Stimulated activated CD4-positive, alpha-beta T cell treated with anti-CD3 and anti-CD28 coated beads, Interleukin-4, amount 100 ng/mL, for 24 hours (primary cell): ENCODE measurements at regions not wholly inside any gene's neighbourhood (a gene's known extent, or its start where the extent isn't known, plus 50 kb on each side); places are given as distances from the start of the nearest gene placed in this dataset.

Experiments used
- DNase-seq: peaks from one replicate; pipeline ENCODE4 v3.0.0-alpha.2; 2020

GRCh38 chr20:56932575-56933330 lies 303.6 kb downstream of the TFAP2C start:
- DNase-seq: no peak

GRCh38 chr20:56933331-56933698 lies 304.2 kb downstream of the TFAP2C start:
- no peak for DNase-seq

GRCh38 chr20:56934888-56935287 lies 305.8 kb downstream of the TFAP2C start:
- DNase-seq: no peak

GRCh38 chr20:56940466-56940865 lies 311.4 kb downstream of the TFAP2C start:
- no peak for DNase-seq

- no peak for DNase-seq
Observed at GRCh38 chr20:56941101-56941686, 312.1 kb downstream of the TFAP2C start.

GRCh38 chr20:56943946-56944945 lies 315.1 kb downstream of the TFAP2C start:
- DNase-seq: no peak

GRCh38 chr20:56945057-56945456 lies 316.0 kb downstream of the TFAP2C start:
- no peak for DNase-seq

GRCh38 chr20:56945901-56946300 lies 316.8 kb downstream of the TFAP2C start:
- DNase-seq: no peak

GRCh38 chr20:56949318-56949717 lies 317.1 kb downstream of the BMP7 start:
- no peak for DNase-seq

- no peak for DNase-seq
Observed at GRCh38 chr20:56952258-56953047, 314.0 kb downstream of the BMP7 start.

GRCh38 chr20:56953048-56953586 lies 313.3 kb downstream of the BMP7 start:
- no peak for DNase-seq

- DNase-seq: no peak
Observed at GRCh38 chr20:56954797-56955196, 311.6 kb downstream of the BMP7 start.

GRCh38 chr20:56955680-56956079 lies 310.8 kb downstream of the BMP7 start:
- DNase-seq: no peak

- no peak for DNase-seq
Observed at GRCh38 chr20:56956534-56956933, 309.9 kb downstream of the BMP7 start.

GRCh38 chr20:56957737-56958553 lies 308.5 kb downstream of the BMP7 start:
- DNase-seq: no peak

GRCh38 chr20:56964901-56965300 lies 301.5 kb downstream of the BMP7 start:
- no peak for DNase-seq

GRCh38 chr20:56967916-56968315 lies 298.5 kb downstream of the BMP7 start:
- DNase-seq: no peak

- DNase-seq: no peak
Observed at GRCh38 chr20:56968376-56969048, 297.9 kb downstream of the BMP7 start.

- DNase-seq: no peak
Observed at GRCh38 chr20:56974499-56975250, 291.8 kb downstream of the BMP7 start.

GRCh38 chr20:56975838-56976237 lies 290.6 kb downstream of the BMP7 start:
- DNase-seq: no peak
